Umbilical cord (tissue), 1 donor: ENCODE measurements at regions not wholly inside any gene's neighbourhood (a gene's known extent, or its start where the extent isn't known, plus 50 kb on each side); places are given as distances from the start of the nearest gene placed in this dataset.
"Not testable (repeated sequence)": the region's sequence is repeated elsewhere in the genome, so short reads cannot be mapped to it uniquely, and the experiment has no call there.

ENCODE experiments used
- DNase-seq: peaks from one replicate; pipeline ENCODE4 v3.0.0-alpha.2; 2015; ENCODE audit warnings: low spot score

DNA sequence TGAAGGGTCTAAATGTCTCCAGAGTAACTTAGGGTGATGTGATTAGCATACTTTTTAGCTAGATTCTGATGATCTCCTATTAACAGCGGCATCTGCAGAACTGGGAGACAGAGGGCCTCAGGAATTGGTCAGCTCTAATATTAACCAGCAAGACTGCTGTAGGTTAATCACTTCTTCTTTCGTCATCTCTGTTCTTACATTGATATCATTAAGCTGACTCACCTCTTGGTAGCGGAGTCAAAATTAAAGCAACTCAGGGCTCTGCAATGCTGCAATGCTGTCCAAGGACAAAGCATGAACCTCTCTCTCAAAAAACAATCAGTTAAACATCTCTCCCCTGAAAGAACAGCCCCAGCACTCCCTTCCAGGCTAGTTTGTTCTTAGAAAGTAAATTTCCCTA, 57.5 kb upstream of the TRA2B start:
- DNase-seq, result no peak

DNA sequence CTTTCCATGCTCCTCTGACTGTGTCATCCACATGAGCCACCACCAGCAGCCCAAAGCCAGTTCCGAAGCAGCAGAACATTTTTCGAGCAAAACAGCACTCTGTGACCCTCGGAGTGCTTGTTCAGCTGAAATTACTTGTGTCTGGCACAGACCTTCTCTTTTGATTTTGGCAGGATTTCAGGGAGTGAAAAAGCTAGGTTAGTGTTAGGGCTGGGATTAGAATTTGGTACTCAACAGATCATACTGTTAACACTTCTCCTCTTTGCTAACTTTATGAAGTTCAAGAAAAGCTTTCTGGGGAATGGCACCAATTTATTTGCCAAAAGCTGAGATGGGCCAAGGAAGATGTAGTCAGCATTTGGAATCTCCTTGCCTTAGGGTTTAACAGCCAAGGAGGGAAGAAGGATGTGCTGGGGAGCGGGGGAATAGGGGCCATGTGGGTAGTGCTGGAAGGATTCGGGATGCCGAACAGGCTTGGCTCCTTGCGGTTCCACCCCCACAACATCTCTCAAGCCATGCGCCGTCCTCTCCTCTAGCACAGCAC, 55.1 kb upstream of the TRA2B start:
- peak; percentile 15 for DNase-seq

DNA sequence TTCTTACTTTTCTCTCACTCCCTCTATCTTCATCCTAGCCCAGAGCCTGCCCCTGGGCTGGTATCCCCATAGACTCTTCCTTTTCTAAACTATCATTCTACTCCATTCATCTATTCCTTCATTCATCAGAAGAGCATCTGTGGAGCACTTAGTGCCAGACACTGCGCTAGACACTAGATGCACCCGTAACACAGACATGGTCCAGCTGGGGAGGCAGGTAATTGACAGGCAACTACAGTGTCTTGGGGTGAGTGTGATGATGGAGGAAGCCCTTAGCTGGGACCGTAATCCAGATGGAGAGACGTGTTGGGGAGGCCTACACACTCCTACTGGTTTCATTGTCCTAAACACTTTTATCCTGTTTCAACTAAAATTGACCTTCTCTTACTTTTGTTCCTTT, 53.2 kb upstream of the TRA2B start:
- not testable (repeated sequence) for DNase-seq

DNA sequence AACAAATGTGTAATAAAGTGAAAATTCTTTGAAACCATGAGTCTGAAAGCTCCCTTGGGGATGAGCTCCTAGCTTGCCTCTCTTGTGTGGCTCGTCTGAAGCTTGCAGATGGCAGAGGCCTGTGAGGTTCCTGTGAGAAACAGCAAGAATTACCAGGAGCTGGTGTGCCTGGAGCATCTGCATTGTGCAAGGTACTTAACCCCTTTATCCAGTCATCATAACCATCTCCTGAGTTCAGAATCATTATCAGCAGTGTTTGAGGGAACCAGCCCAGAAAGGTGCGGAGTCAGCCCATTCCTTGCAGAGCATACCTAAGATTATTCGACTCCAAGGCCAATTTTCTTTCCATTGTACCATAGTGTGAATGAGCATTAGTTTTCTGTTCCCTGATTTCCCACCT, 51.7 kb upstream of the TRA2B start:
- DNase-seq, result no peak

DNA sequence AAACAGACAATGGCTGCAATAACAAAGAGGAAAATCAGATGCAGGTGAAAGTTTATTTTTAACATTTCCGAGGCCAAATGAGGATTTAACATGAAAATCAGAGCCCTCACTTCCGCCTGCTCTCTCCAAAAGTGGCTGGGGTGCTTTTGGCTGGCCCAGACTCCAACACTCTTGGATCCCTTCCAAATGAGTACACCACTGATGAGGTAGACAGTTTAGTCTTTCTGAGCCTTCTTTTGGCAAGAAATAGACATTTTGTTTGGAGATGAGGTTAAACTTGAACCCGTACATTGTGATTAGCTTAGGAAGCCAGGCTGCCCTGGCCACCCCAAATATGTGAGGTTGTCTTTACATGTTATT, 51.0 kb upstream of the TRA2B start:
- no peak for DNase-seq

DNA sequence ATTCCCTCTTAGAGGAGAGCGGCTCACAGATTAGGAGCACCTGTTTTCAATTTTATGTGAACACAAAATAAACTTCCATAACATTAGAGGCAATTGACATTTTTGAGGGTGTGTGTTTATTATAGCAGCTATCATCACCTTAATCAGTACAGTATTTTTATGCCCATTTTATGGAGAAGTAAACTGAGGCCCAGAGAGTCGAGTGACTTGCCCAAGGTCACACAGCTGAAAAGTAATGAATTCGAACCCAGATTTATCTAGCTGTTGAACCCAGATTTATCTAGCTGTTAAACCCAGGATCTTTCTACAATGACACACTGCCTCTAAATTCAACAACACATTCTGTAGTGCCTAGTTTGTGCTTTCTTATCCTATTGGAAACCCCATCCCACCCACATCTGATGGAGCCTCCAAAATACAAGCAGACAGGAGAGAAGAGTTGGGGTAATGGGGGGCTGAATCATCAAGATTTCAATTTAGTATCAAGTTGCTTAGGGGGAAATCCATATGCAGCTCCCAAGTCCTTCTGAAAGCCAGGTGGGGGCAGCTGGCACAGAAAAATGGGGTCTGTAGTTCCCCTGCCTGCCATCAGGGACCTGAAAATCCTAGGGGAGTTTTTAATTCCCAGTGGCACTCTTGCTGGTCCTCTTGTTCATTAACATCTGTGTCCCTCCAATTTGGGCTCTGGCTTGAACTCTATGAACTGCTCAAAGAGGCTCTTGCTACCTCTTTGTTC, 50.4 kb upstream of the TRA2B start:
- DNase-seq, result no peak
